Karpas-422 (cell line): ENCODE measurements at regions not wholly inside any gene's neighbourhood (a gene's known extent, or its start where the extent isn't known, plus 50 kb on each side); places are given as distances from the start of the nearest gene placed in this dataset.

Experiments
- DNase-seq: peaks from one replicate; pipeline ENCODE4 v3.0.0-alpha.2; 2015
- H2AFZ ChIP-seq: fragments of 200-600 bp; sonication (generic); 2 replicates; pipeline ENCODE4 v1.6.1; 2014; ENCODE audit warnings: antibody characterized with exemption, low read length, mixed read lengths
- H3K27ac ChIP-seq: fragments of 200-600 bp; sonication (generic); 2 replicates; pipeline ENCODE4 v1.5.1; 2014; ENCODE audit warnings: mild to moderate bottlenecking, low read length, moderate library complexity
- H3K27me3 ChIP-seq: fragments of 200-600 bp; sonication (generic); 2 replicates; pipeline ENCODE4 v1.6.1; 2014; ENCODE audit warnings: low read length, mixed read lengths
- H3K36me3 ChIP-seq: fragments of 200-600 bp; sonication (generic); 2 replicates; pipeline ENCODE4 v1.6.1; 2014; ENCODE audit warnings: low read length, mixed read lengths; ENCODE audit not compliant: insufficient read depth
- H3K4me1 ChIP-seq: fragments of 200-600 bp; sonication (generic); 2 replicates; pipeline ENCODE4 v1.6.1; 2014; ENCODE audit warnings: mild to moderate bottlenecking, low read length, mixed read lengths
- H3K4me2 ChIP-seq: fragments of 200-600 bp; sonication (generic); 2 replicates; pipeline ENCODE4 v1.6.1; 2014; ENCODE audit warnings: low read length, low read depth, mild to moderate bottlenecking; ENCODE audit not compliant: poor library complexity, severe bottlenecking
- H3K4me3 ChIP-seq: fragments of 200-600 bp; sonication (generic); 2 replicates; pipeline ENCODE4 v1.5.1; 2014; ENCODE audit warnings: mild to moderate bottlenecking, antibody characterized with exemption, low read length, mixed read lengths
- H3K79me2 ChIP-seq: fragments of 200-600 bp; sonication (generic); 2 replicates; pipeline ENCODE4 v1.6.1; 2014; ENCODE audit warnings: mild to moderate bottlenecking, low read length, mixed read lengths
- H3K9ac ChIP-seq: fragments of 200-600 bp; sonication (generic); 2 replicates; pipeline ENCODE4 v1.6.0; 2014; ENCODE audit warnings: low read length
- H3K9me2 ChIP-seq: fragments of 200-600 bp; sonication (generic), shearing (Covaris generic); replicated peaks from 2 replicates; pipeline ENCODE4 v1.6.0; 2014; ENCODE audit warnings: mild to moderate bottlenecking, low read length, moderate library complexity; ENCODE audit not compliant: insufficient read depth
- H3K9me3 ChIP-seq: fragments of 300-700, 200-600 bp; sonication (generic); 2 replicates; pipeline ENCODE4 v1.6.1; 2014; ENCODE audit warnings: low read length, mixed read lengths
- H4K20me1 ChIP-seq: fragments of 200-600 bp; sonication (generic); 2 replicates; pipeline ENCODE4 v1.6.1; 2014; ENCODE audit warnings: mild to moderate bottlenecking, antibody characterized with exemption, low read length, low read depth; ENCODE audit not compliant: insufficient read depth

DNA sequence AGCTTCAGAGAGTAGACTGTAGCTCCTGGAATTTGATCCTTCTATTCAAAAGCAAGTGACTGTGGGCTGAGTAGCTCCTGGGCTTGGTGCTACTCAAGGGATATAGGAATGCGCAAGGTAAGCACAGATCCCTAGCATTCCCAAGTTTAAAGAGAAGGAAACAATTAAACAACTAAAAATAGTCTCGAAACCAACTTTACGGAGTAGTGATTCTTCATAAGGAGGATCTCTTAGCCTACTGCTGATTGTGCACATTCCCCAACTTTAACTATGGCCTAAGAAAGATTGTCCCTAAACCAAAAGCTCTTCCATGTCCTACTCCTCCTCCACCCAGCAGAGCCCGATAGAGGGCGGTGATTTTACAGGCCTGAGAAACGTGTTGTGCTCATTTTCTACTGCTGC is 226.5 kb upstream of the CAMK1G start:
- Histone ChIP-seq H3K9ac (no peak overlapping the region), H3K27me3 (no peaks in the 10 kb centered on the region), H3K4me1 (no peaks in the 10 kb centered on the region), H3K9me2 (no peaks in the 10 kb centered on the region), H3K4me2 (no peak overlapping the region), H3K9me3 (no peaks in the 10 kb centered on the region), H3K79me2 (no peaks in the 10 kb centered on the region), H4K20me1 (no peaks in the 10 kb centered on the region), H2AFZ (no peak overlapping the region), H3K36me3 (no peaks in the 10 kb centered on the region), H3K4me3 (no peak overlapping the region), H3K27ac (no peak overlapping the region)
- no peak for DNase-seq

DNA sequence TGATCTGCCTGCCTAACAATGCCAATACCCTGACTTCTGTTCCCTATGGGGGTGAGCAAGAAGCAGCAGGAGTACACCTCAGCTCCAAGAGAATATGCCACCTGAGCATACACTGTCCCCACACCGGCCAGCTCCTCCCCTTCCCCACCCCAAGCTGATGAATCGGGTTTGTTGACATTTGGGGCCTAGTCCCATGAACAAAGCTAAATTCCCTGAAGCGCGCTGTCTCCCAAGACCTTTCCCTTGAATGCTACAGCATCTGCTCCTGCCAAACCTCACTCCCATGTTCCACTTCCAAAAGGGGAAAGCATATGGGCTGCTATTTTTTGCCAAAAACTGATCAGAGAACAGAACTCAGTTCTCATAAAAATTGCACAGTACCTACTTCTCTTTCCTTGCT is 220.4 kb upstream of the CAMK1G start:
- no peaks in the 10 kb centered on the region for H3K27me3 ChIP-seq
- no peak for DNase-seq
- no peaks in the 10 kb centered on the region for H4K20me1 ChIP-seq
- no peaks in the 10 kb centered on the region for H3K9me2 ChIP-seq
- no peaks in the 10 kb centered on the region for H3K79me2 ChIP-seq
- H2AFZ ChIP-seq, result no peak overlapping the region
- H3K4me2 ChIP-seq, result no peak overlapping the region
- H3K9me3 ChIP-seq, result no peaks in the 10 kb centered on the region
- H3K27ac ChIP-seq, result no peak overlapping the region
- H3K36me3 ChIP-seq, result no peaks in the 10 kb centered on the region
- H3K4me3 ChIP-seq, result no peak overlapping the region
- no peaks in the 10 kb centered on the region for H3K4me1 ChIP-seq
- H3K9ac ChIP-seq, result no peak overlapping the region

DNA sequence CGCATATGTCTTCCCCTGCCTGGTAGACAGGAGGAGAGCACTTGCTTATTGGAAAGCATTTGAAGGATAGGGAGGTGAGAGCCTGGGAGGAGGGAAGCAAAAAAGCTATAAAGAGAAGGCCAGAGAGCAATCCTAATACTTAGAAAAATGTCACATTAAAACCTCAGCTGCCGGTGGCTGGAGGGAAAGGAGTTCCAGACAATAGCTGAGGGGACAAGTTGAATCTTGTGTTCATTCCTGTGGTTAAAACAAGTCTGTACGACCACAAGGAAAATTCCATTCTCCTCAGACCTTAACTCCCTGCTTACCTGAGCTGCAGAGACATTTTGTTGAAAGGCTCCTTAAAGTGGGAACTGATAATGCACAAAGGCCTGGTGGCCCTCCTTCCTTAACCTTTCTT is 218.8 kb upstream of the CAMK1G start:
- Histone ChIP-seq H3K36me3 (no peaks in the 10 kb centered on the region), H4K20me1 (no peaks in the 10 kb centered on the region), H3K4me3 (no peak overlapping the region), H3K9me3 (no peaks in the 10 kb centered on the region), H2AFZ (no peak overlapping the region), H3K27me3 (no peaks in the 10 kb centered on the region), H3K9me2 (no peaks in the 10 kb centered on the region), H3K9ac (no peak overlapping the region), H3K4me1 (no peaks in the 10 kb centered on the region), H3K79me2 (no peaks in the 10 kb centered on the region), H3K27ac (no peak overlapping the region), H3K4me2 (no peak overlapping the region)
- DNase-seq, result no peak

DNA sequence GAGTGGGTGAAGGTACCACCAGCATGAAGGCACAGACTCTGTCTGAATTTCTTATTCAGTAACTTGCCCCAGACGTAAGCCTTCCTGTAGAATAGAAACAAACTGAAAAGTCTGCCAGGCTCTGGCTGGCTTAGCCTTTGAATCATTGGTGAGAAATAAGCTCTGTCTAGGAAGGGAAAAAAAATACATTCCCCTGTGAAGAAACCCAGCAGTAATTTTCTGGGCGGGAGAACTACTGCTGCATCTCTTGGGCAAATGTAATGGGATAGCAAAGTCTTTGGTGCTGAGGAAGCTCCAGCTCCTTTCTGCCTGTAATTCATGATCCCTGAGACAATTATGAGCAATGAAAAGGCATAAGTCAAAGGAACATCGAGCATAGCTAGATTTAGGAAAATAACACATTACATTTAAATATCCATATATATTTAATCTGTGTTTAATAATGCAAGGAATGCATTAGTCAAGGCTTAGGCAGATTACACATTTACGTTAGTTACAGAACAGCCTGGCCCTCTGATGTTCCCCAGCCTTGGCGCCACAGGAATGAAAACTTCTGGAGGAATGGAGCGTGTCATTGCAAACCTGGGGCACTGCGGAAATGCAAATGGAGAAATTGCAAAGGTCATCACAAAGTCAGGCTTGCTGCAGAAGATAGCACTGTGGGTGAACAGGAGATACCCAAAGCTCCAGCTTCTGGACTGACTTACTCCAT is 216.3 kb upstream of the CAMK1G start:
- Histone ChIP-seq H3K27ac (no peak overlapping the region), H3K9me2 (no peaks in the 10 kb centered on the region), H3K9me3 (no peaks in the 10 kb centered on the region), H3K9ac (no peak overlapping the region), H3K4me2 (no peak overlapping the region), H3K36me3 (no peaks in the 10 kb centered on the region), H2AFZ (no peak overlapping the region), H3K79me2 (no peaks in the 10 kb centered on the region), H3K4me3 (no peak overlapping the region), H4K20me1 (no peaks in the 10 kb centered on the region), H3K4me1 (no peaks in the 10 kb centered on the region), H3K27me3 (no peaks in the 10 kb centered on the region)
- DNase-seq, result no peak

DNA sequence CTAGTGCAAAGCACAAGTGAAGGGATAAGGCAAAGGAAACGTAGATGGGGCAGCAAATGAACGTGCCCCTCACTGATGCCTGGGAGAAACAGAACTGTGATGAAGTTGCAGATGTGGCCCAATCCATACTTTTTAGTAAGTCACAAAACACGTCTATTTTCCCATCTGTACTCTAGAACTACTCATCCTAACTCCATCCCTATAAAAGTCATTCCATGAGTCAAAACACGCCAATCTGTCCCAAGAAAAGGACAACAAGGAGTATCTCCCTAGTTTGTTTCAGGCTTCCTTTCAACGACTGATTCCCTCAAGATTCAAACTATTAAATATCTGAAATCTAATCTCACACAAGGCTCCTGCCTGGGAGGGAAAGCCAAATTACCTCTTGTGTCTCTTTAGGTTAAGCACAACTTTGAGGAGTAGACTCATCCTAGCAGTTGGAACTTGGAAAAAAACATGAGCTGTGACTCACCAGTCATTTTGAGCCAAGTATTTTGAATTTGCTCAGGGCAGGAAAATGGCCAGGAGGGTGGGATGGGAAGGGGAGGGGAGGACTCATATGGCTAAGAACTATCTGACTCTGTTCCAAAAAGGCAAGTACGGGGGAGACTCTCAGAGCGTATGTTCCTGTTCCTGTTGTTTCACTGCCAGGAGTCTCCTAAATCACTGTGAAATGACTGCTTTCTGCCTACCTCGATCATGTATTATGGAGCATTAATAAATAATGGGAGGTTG is 214.5 kb upstream of the CAMK1G start:
- H3K27me3 ChIP-seq, result no peaks in the 10 kb centered on the region
- H2AFZ ChIP-seq, result no peak overlapping the region
- no peaks in the 10 kb centered on the region for H3K4me1 ChIP-seq
- no peaks in the 10 kb centered on the region for H3K79me2 ChIP-seq
- no peaks in the 10 kb centered on the region for H3K9me3 ChIP-seq
- H3K9me2 ChIP-seq, result no peaks in the 10 kb centered on the region
- H3K36me3 ChIP-seq, result no peaks in the 10 kb centered on the region
- H4K20me1 ChIP-seq, result no peaks in the 10 kb centered on the region
- no peak overlapping the region for H3K27ac ChIP-seq
- H3K4me3 ChIP-seq, result no peak overlapping the region
- no peak overlapping the region for H3K4me2 ChIP-seq
- no peak for DNase-seq
- H3K9ac ChIP-seq, result no peak overlapping the region

DNA sequence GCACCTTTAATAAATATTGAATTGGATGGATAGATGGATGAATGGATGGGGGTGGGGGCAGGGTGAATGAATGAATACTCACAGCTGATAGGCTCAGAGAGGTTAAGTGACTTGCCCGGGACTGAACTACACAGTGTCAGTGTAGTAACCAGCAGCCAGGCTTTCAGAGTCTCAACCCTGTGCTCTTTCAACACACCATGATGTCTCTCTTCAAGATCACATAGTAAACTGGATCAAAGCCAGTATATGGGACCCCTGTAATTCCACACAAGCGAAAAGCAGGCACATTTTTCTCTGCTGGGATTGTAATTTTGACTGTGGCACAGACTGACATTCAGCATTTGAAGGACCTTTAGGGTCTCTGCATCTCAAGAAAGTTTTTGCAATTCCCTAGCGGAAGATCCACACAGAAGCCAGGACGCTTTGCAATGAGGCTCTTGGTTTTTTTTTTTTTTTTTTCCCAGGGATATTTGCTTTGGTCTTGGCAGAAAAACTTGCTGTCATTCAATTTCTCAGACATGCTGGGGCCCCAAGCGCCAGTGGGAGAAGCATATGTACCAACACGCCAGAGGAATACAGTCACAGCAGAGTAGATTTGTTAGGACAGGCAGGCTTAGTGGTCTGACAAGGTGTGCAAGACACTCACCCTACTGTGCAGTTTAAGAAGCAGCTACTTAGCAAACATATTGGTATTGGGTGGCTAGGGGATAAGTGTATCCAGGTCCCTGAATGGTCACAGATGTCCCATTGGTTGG is 213.1 kb upstream of the CAMK1G start:
- Histone ChIP-seq H2AFZ (no peak overlapping the region), H3K27me3 (no peaks in the 10 kb centered on the region), H3K36me3 (no peaks in the 10 kb centered on the region), H3K9me3 (no peaks in the 10 kb centered on the region), H3K9me2 (no peaks in the 10 kb centered on the region), H3K27ac (no peak overlapping the region), H3K4me2 (no peak overlapping the region), H3K4me3 (no peak overlapping the region), H4K20me1 (no peaks in the 10 kb centered on the region), H3K79me2 (no peaks in the 10 kb centered on the region), H3K4me1 (no peaks in the 10 kb centered on the region), H3K9ac (no peak overlapping the region)
- no peak for DNase-seq

DNA sequence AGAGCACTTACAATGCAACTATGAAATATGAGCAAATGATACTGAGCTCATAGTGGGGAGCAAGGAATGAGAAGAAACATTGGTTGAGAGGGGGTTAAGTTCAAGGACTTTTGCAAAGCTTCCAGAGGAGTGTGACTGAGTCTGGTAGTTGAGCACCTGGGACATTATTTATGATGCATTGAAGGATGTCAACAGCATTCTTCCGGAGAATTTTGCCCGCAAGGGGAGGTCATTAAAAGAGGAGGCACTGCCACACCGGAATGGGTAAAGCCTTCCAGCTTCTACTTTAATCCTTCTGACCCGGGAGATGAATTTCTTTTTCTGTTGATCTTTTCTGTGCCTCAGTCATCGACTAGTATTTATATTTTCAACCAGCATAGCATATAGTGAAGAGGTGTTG is 208.4 kb upstream of the CAMK1G start:
- Histone ChIP-seq H3K4me1 (no peaks in the 10 kb centered on the region), H3K36me3 (no peaks in the 10 kb centered on the region), H3K4me2 (no peak overlapping the region), H3K9me3 (no peaks in the 10 kb centered on the region), H3K9me2 (no peaks in the 10 kb centered on the region), H3K27ac (no peak overlapping the region), H3K9ac (no peak overlapping the region), H3K27me3 (no peaks in the 10 kb centered on the region), H2AFZ (no peak overlapping the region), H3K4me3 (no peak overlapping the region), H3K79me2 (no peaks in the 10 kb centered on the region), H4K20me1 (no peaks in the 10 kb centered on the region)
- DNase-seq, result no peak

DNA sequence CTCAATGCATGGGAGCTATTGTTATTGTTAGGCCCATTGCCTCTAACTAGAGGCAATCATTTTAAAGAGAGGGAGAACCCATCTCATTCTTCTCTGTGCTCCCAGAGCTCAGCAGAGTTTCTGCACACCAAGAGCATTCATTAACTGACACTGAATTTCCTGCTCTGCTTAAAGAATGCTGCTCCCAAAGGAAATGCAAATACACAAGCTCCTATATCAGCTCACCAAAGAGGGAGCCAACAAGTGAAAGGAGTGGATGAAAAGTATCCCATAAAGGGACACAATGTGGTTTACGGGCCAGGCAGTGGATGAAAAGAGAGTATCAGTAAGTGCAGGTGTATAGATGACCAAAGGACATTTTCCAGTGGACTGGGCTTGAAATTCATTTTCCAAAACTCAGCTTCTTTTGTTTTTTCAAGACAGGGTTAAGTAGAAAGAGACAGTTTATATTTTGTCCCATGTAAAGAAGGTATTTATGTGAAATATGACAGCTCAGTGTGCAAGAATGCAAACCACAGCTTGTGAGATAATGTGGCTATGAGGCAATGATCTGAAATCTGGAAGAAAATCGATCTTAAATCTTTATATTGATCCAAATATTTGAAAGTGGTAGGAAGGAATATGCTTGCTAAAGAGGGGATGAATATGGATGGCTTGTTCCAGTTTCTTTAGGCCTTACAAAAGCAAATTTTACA is 207.7 kb upstream of the CAMK1G start:
- H3K27ac ChIP-seq, result no peak overlapping the region
- H3K79me2 ChIP-seq, result no peaks in the 10 kb centered on the region
- no peaks in the 10 kb centered on the region for H3K9me2 ChIP-seq
- no peak overlapping the region for H3K4me3 ChIP-seq
- H3K4me2 ChIP-seq, result no peak overlapping the region
- no peaks in the 10 kb centered on the region for H3K9me3 ChIP-seq
- no peak overlapping the region for H3K9ac ChIP-seq
- no peaks in the 10 kb centered on the region for H3K4me1 ChIP-seq
- H3K27me3 ChIP-seq, result no peaks in the 10 kb centered on the region
- no peaks in the 10 kb centered on the region for H4K20me1 ChIP-seq
- H2AFZ ChIP-seq, result no peak overlapping the region
- DNase-seq, result no peak
- no peaks in the 10 kb centered on the region for H3K36me3 ChIP-seq
